GM12874 (cell line): ENCODE measurements at regions not wholly inside any gene's neighbourhood (a gene's known extent, or its start where the extent isn't known, plus 50 kb on each side); places are given as distances from the start of the nearest gene placed in this dataset.

Source experiments
- CTCF ChIP-seq: IDR thresholded peaks from 2 replicates; pipeline ENCODE4 v1.5.1; 2011; ENCODE audit warnings: low read depth, mild to moderate bottlenecking, control low read depth, low read length, moderate library complexity; ENCODE audit not compliant: insufficient read depth

- TF ChIP-seq CTCF = no peak
Measured at GRCh38 chr3:83734656-83735055, 1224.1 kb upstream of the CADM2 start.

GRCh38 chr3:83738202-83738601 is 1220.6 kb upstream of the CADM2 start:
- no peak for TF ChIP-seq CTCF

GRCh38 chr3:83740504-83740903 is 1218.3 kb upstream of the CADM2 start:
- no peak for TF ChIP-seq CTCF

- TF ChIP-seq CTCF = no peak
Measured at GRCh38 chr3:83765956-83766355, 1192.8 kb upstream of the CADM2 start.

- TF ChIP-seq CTCF = no peak
Measured at GRCh38 chr3:83769791-83770663, 1188.8 kb upstream of the CADM2 start.

GRCh38 chr3:83770664-83771402 is 1188.0 kb upstream of the CADM2 start:
- TF ChIP-seq CTCF = no peak

- no peak for TF ChIP-seq CTCF
Measured at GRCh38 chr3:83802801-83803200, 1156.0 kb upstream of the CADM2 start.
